ENCODE measurements at regions not wholly inside any gene's neighbourhood (a gene's known extent, or its start where the extent isn't known, plus 50 kb on each side); places are given as distances from the start of the nearest gene placed in this dataset.
"Not testable (repeated sequence)": the region's sequence is repeated elsewhere in the genome, so short reads cannot be mapped to it uniquely, and the experiment has no call there.

- no peak for TF ChIP-seq POLR2AphosphoS5 (IDR thresholded peaks at IDR 0.05; ENCODE audit: low read depth, low read length)
- no peak for TF ChIP-seq PAX5 (IDR thresholded peaks at IDR 0.05; ENCODE audit: insufficient read depth, low read length, severe bottlenecking)
- no peak for TF ChIP-seq TAF1 (IDR thresholded peaks at IDR 0.05; ENCODE audit: low read depth, low read length)
- no peak for TF ChIP-seq SPI1 (IDR thresholded peaks at IDR 0.05; ENCODE audit: low read depth, low read length)
- no peak for TF ChIP-seq POU2F2 (IDR thresholded peaks at IDR 0.05; ENCODE audit: low read depth, low read length)
- no peak for TF ChIP-seq POLR2A (IDR thresholded peaks at IDR 0.05; ENCODE audit: low read depth, low read length)
- no peak for DNase-seq (ENCODE audit: insufficient read length, low spot score)
- no peak for FAIRE-seq
Measured at GRCh38 chr11:24157316-24157715, 339.5 kb upstream of the LUZP2 start.

- DNase-seq (ENCODE audit: insufficient read length, low spot score) (no peak), FAIRE-seq (no peak)
- TF ChIP-seq PAX5 (IDR thresholded peaks at IDR 0.05; ENCODE audit: insufficient read depth, low read length, severe bottlenecking), result no peak
- TF ChIP-seq POU2F2 (IDR thresholded peaks at IDR 0.05; ENCODE audit: low read depth, low read length), result no peak
- TF ChIP-seq POLR2A (IDR thresholded peaks at IDR 0.05; ENCODE audit: low read depth, low read length), result no peak
- no peak for TF ChIP-seq POLR2AphosphoS5 (IDR thresholded peaks at IDR 0.05; ENCODE audit: low read depth, low read length)
- TF ChIP-seq SPI1 (IDR thresholded peaks at IDR 0.05; ENCODE audit: low read depth, low read length), result no peak
- no peak for TF ChIP-seq TAF1 (IDR thresholded peaks at IDR 0.05; ENCODE audit: low read depth, low read length)
Measured at GRCh38 chr11:24161587-24161986, 335.3 kb upstream of the LUZP2 start.

- TF ChIP-seq POLR2AphosphoS5 (IDR thresholded peaks at IDR 0.05; ENCODE audit: low read depth, low read length) (no peak), SPI1 (IDR thresholded peaks at IDR 0.05; ENCODE audit: low read depth, low read length) (no peak), POU2F2 (IDR thresholded peaks at IDR 0.05; ENCODE audit: low read depth, low read length) (no peak), TAF1 (IDR thresholded peaks at IDR 0.05; ENCODE audit: low read depth, low read length) (no peak), POLR2A (IDR thresholded peaks at IDR 0.05; ENCODE audit: low read depth, low read length) (no peak), PAX5 (IDR thresholded peaks at IDR 0.05; ENCODE audit: insufficient read depth, low read length, severe bottlenecking) (no peak)
- no peak for DNase-seq (ENCODE audit: insufficient read length, low spot score)
Measured at GRCh38 chr11:24163146-24163545, 333.7 kb upstream of the LUZP2 start.

DNA sequence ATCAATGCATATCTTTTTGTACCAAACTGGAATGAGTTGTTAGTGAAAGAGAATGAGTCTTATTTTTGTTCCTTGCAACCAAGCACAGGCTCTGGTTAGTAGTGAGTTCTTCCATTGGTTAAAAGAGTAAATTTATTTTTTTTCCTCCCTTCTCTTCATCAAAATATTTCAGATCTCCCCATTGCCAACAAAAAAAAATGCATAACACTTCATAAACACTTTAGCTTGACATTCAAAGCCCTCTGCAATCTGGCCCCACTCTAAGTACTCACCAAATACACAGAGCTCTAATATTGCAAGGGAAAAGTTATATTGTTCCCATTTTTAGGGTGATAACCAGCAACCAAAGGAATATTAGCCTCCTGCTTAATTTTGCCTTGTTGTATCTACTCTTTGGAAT, 333.0 kb upstream of the LUZP2 start:
- no peak for TF ChIP-seq SPI1 (IDR thresholded peaks at IDR 0.05; ENCODE audit: low read depth, low read length)
- no peak for TF ChIP-seq POLR2AphosphoS5 (IDR thresholded peaks at IDR 0.05; ENCODE audit: low read depth, low read length)
- no peak for TF ChIP-seq PAX5 (IDR thresholded peaks at IDR 0.05; ENCODE audit: insufficient read depth, low read length, severe bottlenecking)
- no peak for TF ChIP-seq POLR2A (IDR thresholded peaks at IDR 0.05; ENCODE audit: low read depth, low read length)
- no peak for TF ChIP-seq POU2F2 (IDR thresholded peaks at IDR 0.05; ENCODE audit: low read depth, low read length)
- TF ChIP-seq TAF1 (IDR thresholded peaks at IDR 0.05; ENCODE audit: low read depth, low read length), result no peak
- FAIRE-seq (no peak), DNase-seq (ENCODE audit: insufficient read length, low spot score) (no peak)

More at GRCh38 chr11:24163146-24163545, 333.7 kb upstream of the LUZP2 start:
- no peak for FAIRE-seq

- no peak for FAIRE-seq
- no peak for DNase-seq (ENCODE audit: insufficient read length, low spot score)
- TF ChIP-seq POLR2A (IDR thresholded peaks at IDR 0.05; ENCODE audit: low read depth, low read length) (no peak), SPI1 (IDR thresholded peaks at IDR 0.05; ENCODE audit: low read depth, low read length) (no peak), TAF1 (IDR thresholded peaks at IDR 0.05; ENCODE audit: low read depth, low read length) (no peak), POLR2AphosphoS5 (IDR thresholded peaks at IDR 0.05; ENCODE audit: low read depth, low read length) (no peak), POU2F2 (IDR thresholded peaks at IDR 0.05; ENCODE audit: low read depth, low read length) (no peak), PAX5 (IDR thresholded peaks at IDR 0.05; ENCODE audit: insufficient read depth, low read length, severe bottlenecking) (no peak)
Measured at GRCh38 chr11:24171869-24172268, 325.0 kb upstream of the LUZP2 start.

DNA sequence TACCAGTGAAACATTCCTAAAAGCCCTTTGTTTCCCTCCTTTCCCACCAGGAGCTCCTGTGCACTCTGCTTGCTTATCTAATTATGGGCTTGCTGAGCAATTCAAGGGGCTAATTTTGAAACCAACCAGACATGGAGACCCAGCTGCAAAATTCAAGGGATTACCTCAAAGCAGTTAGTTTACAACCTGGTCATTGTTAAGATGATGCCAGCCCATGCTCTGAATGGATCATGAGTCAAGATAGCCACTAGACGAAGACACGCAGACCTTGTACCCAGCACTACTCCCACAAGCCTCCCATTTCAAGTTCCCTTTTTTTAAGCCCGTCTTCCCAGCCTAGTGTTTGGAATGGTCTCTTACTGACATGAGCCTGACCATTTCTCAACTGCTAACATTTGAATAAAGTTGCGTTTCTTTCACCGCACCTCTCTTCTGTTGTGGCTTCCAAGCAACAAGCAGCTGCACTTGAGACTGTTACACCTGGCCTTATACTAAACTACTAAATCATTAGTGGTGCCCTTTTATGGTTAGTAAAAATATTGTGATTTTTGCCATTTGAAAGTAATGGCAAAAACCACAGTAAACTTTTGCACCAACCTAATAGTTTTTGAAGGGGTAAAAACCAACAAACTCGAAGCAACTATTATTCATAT, 315.3 kb upstream of the LUZP2 start:
- no peak for TF ChIP-seq POLR2A (IDR thresholded peaks at IDR 0.05; ENCODE audit: low read depth, low read length)
- no peak for TF ChIP-seq POU2F2 (IDR thresholded peaks at IDR 0.05; ENCODE audit: low read depth, low read length)
- TF ChIP-seq SPI1 (IDR thresholded peaks at IDR 0.05; ENCODE audit: low read depth, low read length), result no peak
- no peak for TF ChIP-seq PAX5 (IDR thresholded peaks at IDR 0.05; ENCODE audit: insufficient read depth, low read length, severe bottlenecking)
- TF ChIP-seq TAF1 (IDR thresholded peaks at IDR 0.05; ENCODE audit: low read depth, low read length), result no peak
- no peak for TF ChIP-seq POLR2AphosphoS5 (IDR thresholded peaks at IDR 0.05; ENCODE audit: low read depth, low read length)
- DNase-seq (ENCODE audit: insufficient read length, low spot score) (no peak), FAIRE-seq (no peak)

DNA sequence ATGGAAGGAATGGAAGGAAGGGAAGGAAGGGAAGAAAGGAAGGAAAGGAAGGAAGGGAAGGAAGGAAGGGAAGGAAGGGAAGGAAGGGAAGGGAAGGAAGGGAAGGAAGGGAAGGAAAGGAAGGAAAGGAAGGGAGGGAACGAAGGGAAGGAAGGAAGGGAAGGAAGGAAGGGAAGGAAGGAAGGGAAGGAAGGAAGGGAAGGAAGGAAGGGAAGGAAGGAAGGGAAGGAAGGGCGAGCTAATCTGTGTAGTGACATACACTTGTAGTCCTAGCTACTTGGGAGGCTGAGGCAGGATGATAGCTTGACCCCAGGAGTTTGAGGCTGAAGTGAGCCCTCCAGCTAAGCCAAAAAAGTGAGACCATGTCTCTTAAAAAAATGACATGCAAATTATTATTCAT, 311.3 kb upstream of the LUZP2 start:
- DNase-seq (ENCODE audit: insufficient read length, low spot score); FAIRE-seq: not testable (repeated sequence)

GRCh38 chr11:24196733-24197132, 300.1 kb upstream of the LUZP2 start:
- DNase-seq (ENCODE audit: insufficient read length, low spot score) (no peak), FAIRE-seq (no peak)
- TF ChIP-seq TAF1 (IDR thresholded peaks at IDR 0.05; ENCODE audit: low read depth, low read length) (no peak), PAX5 (IDR thresholded peaks at IDR 0.05; ENCODE audit: insufficient read depth, low read length, severe bottlenecking) (no peak), POLR2AphosphoS5 (IDR thresholded peaks at IDR 0.05; ENCODE audit: low read depth, low read length) (no peak), POU2F2 (IDR thresholded peaks at IDR 0.05; ENCODE audit: low read depth, low read length) (no peak), POLR2A (IDR thresholded peaks at IDR 0.05; ENCODE audit: low read depth, low read length) (no peak), SPI1 (IDR thresholded peaks at IDR 0.05; ENCODE audit: low read depth, low read length) (no peak)

- DNase-seq (ENCODE audit: insufficient read length, low spot score), result no peak
- TF ChIP-seq SPI1 (IDR thresholded peaks at IDR 0.05; ENCODE audit: low read depth, low read length), result no peak
- TF ChIP-seq PAX5 (IDR thresholded peaks at IDR 0.05; ENCODE audit: insufficient read depth, low read length, severe bottlenecking), result no peak
- no peak for TF ChIP-seq POLR2AphosphoS5 (IDR thresholded peaks at IDR 0.05; ENCODE audit: low read depth, low read length)
- no peak for TF ChIP-seq POU2F2 (IDR thresholded peaks at IDR 0.05; ENCODE audit: low read depth, low read length)
- no peak for TF ChIP-seq TAF1 (IDR thresholded peaks at IDR 0.05; ENCODE audit: low read depth, low read length)
- no peak for TF ChIP-seq POLR2A (IDR thresholded peaks at IDR 0.05; ENCODE audit: low read depth, low read length)
- no peak for FAIRE-seq
Measured at GRCh38 chr11:24198481-24198880, 298.4 kb upstream of the LUZP2 start.

DNA sequence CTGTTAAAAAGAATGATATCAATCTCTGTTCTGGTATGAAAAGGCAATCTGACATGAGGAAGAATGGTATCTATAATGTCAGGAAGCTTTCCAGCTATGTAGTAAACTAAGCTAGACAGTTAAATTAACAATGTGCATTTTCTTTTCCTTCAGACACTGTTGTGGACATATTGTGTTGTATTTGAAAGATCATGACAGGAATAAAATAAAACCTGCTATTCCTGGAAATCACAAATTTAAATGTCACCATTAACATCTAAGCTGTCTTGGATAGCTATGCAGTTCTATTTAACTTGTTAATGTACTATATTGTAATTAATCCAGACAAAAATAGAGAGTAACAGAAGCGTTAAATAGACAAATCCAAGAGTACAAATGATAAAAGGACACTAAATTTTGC, 297.4 kb upstream of the LUZP2 start:
- TF ChIP-seq POLR2AphosphoS5 (IDR thresholded peaks at IDR 0.05; ENCODE audit: low read depth, low read length) (no peak), SPI1 (IDR thresholded peaks at IDR 0.05; ENCODE audit: low read depth, low read length) (no peak), TAF1 (IDR thresholded peaks at IDR 0.05; ENCODE audit: low read depth, low read length) (no peak), PAX5 (IDR thresholded peaks at IDR 0.05; ENCODE audit: insufficient read depth, low read length, severe bottlenecking) (no peak), POLR2A (IDR thresholded peaks at IDR 0.05; ENCODE audit: low read depth, low read length) (no peak), POU2F2 (IDR thresholded peaks at IDR 0.05; ENCODE audit: low read depth, low read length) (no peak)
- FAIRE-seq (no peak), DNase-seq (ENCODE audit: insufficient read length, low spot score) (no peak)
